WTC11 (cell line): ENCODE measurements at regions not wholly inside any gene's neighbourhood (a gene's known extent, or its start where the extent isn't known, plus 50 kb on each side); places are given as distances from the start of the nearest gene placed in this dataset.

Source experiments
- ATAC-seq: fragments of 200-7000 bp; cut with Tn5 transposase; 2 replicates; pipeline ENCODE4 v1.10.0; 2021; ENCODE audit warnings: mild to moderate bottlenecking, moderate library complexity
- CTCF ChIA-PET: fragments of 300-600 bp; sonication (Branson Sonifier 250); formaldehyde crosslinking; loops from one replicate; lab custom pipeline; 2021; ENCODE audit warnings: antibody characterized with exemption; lab: Charles Lee
- POLR2A ChIA-PET: fragments of 350-600 bp; sonication (Branson Sonifier 250); formaldehyde crosslinking; loops from one replicate; lab custom pipeline; 2021; ENCODE audit warnings: antibody characterized with exemption; lab: Charles Lee
- DNase-seq: peaks from one replicate; pipeline ENCODE4 v3.0.0; 2021; ENCODE audit warnings: low spot score
- H3K27ac Mint-ChIP-seq: 2 replicates; pipeline ENCODE4 v1.8.0; 2021; ENCODE audit warnings: mixed read lengths
- H3K27me3 Mint-ChIP-seq: 2 replicates; pipeline ENCODE4 v1.8.0; 2021; ENCODE audit warnings: low read depth, mild to moderate bottlenecking, moderate library complexity, mixed read lengths
- H3K36me3 Mint-ChIP-seq: 2 replicates; pipeline ENCODE4 v1.8.0; 2021; ENCODE audit warnings: mixed read lengths
- H3K4me1 Mint-ChIP-seq: 2 replicates; pipeline ENCODE4 v1.8.0; 2022; ENCODE audit warnings: mixed read lengths
- H3K4me3 Mint-ChIP-seq: 2 replicates; pipeline ENCODE4 v1.8.0; 2021; ENCODE audit warnings: mild to moderate bottlenecking, moderate library complexity, mixed read lengths
- H3K9me3 Mint-ChIP-seq: 2 replicates; pipeline ENCODE4 v1.8.0; 2021; ENCODE audit warnings: mixed read lengths
- CBFB ChIP-seq: sonication (generic); formaldehyde crosslinking; IDR thresholded peaks from 2 replicates; pipeline ENCODE4 v1.8.1; 2022; ENCODE audit warnings: mild to moderate bottlenecking, low read depth, missing genetic modification reagents
- E2F1 ChIP-seq: sonication (generic); formaldehyde crosslinking; IDR thresholded peaks from 2 replicates; pipeline ENCODE4 v1.8.0; 2022; ENCODE audit warnings: mild to moderate bottlenecking, missing genetic modification reagents
- EMX1 ChIP-seq: fragments of 250-450 bp; sonication (Bioruptor Pico); IDR thresholded peaks from 2 replicates; pipeline ENCODE4 v1.8.0; 2021; ENCODE audit warnings: mild to moderate bottlenecking
- ERG ChIP-seq: fragments of 250-450 bp; sonication (Bioruptor Pico); IDR thresholded peaks from 2 replicates; pipeline ENCODE4 v1.8.0; 2021; ENCODE audit warnings: mild to moderate bottlenecking
- GABPB1 ChIP-seq: sonication (generic); formaldehyde crosslinking; IDR thresholded peaks from 2 replicates; pipeline ENCODE4 v1.8.1; 2023; ENCODE audit warnings: mild to moderate bottlenecking, missing genetic modification reagents
- GRHL2 ChIP-seq: fragments of 250-450 bp; sonication (Bioruptor Pico); IDR thresholded peaks from 2 replicates; pipeline ENCODE4 v1.8.0; 2022; ENCODE audit warnings: mild to moderate bottlenecking, moderate library complexity; ENCODE audit not compliant: insufficient replicate concordance, severe bottlenecking
- IRF1 ChIP-seq: sonication (generic); formaldehyde crosslinking; IDR thresholded peaks from 2 replicates; pipeline ENCODE4 v1.8.0; 2023; ENCODE audit warnings: missing genetic modification reagents
- IRF2 ChIP-seq: sonication (generic); formaldehyde crosslinking; IDR thresholded peaks from 2 replicates; pipeline ENCODE4 v1.8.0; 2022; ENCODE audit warnings: low read depth, missing genetic modification reagents, borderline replicate concordance
- NFE2L1 ChIP-seq: sonication (generic); formaldehyde crosslinking; IDR thresholded peaks from 2 replicates; pipeline ENCODE4 v1.8.1; 2023; ENCODE audit warnings: missing genetic modification reagents
- SOX15 ChIP-seq: fragments of 250-450 bp; sonication (Bioruptor Pico); IDR thresholded peaks from 2 replicates; pipeline ENCODE4 v1.9.0; 2021; ENCODE audit warnings: mild to moderate bottlenecking
- STAT6 ChIP-seq: sonication (generic); formaldehyde crosslinking; conservative IDR thresholded peaks from 2 replicates; pipeline ENCODE4 v1.8.1; 2023; ENCODE audit warnings: mild to moderate bottlenecking, low read depth, missing genetic modification reagents, moderate library complexity
- USF1 ChIP-seq: sonication (generic); formaldehyde crosslinking; IDR thresholded peaks from 2 replicates; pipeline ENCODE4 v1.8.0; 2022; ENCODE audit warnings: mild to moderate bottlenecking, missing genetic modification reagents
- ZBTB21 ChIP-seq: sonication (generic); formaldehyde crosslinking; IDR thresholded peaks from 2 replicates; pipeline ENCODE4 v1.8.1; 2023; ENCODE audit warnings: mild to moderate bottlenecking, missing genetic modification reagents, borderline replicate concordance
- ZNF396 ChIP-seq: fragments of 250-450 bp; sonication (Bioruptor Pico); IDR thresholded peaks from 2 replicates; pipeline ENCODE4 v1.8.0; 2021; ENCODE audit warnings: mild to moderate bottlenecking, moderate library complexity, borderline replicate concordance
- ZNF512 ChIP-seq: sonication (generic); formaldehyde crosslinking; IDR thresholded peaks from 2 replicates; pipeline ENCODE4 v1.8.1; 2022; ENCODE audit warnings: missing genetic modification reagents, borderline replicate concordance
- ZSCAN18 ChIP-seq: fragments of 250-450 bp; sonication (Bioruptor Pico); IDR thresholded peaks from 2 replicates; pipeline ENCODE4 v2.1.2; 2022; ENCODE audit warnings: mild to moderate bottlenecking, moderate library complexity
- TF ChIP-seq, protein P1 (sequence below): sonication (generic); formaldehyde crosslinking; IDR thresholded peaks from 2 replicates; pipeline ENCODE4 v1.8.1; 2022; ENCODE audit warnings: mild to moderate bottlenecking, missing genetic modification reagents, moderate library complexity, borderline replicate concordance
- TF ChIP-seq, protein P2 (sequence below): sonication (generic); formaldehyde crosslinking; IDR thresholded peaks from 2 replicates; pipeline ENCODE4 v1.8.0; 2022; ENCODE audit warnings: mild to moderate bottlenecking, missing genetic modification reagents
- TF ChIP-seq, protein P3 (sequence below): fragments of 250-450 bp; sonication (Bioruptor Pico); IDR thresholded peaks from 2 replicates; pipeline ENCODE4 v1.9.0; 2021; ENCODE audit warnings: moderate library complexity, mild to moderate bottlenecking, inconsistent platforms, borderline replicate concordance
- TF ChIP-seq, protein P4 (sequence below): sonication (generic); formaldehyde crosslinking; IDR thresholded peaks from 2 replicates; pipeline ENCODE4 v1.8.0; 2022; ENCODE audit warnings: mild to moderate bottlenecking, missing genetic modification reagents

GRCh38 chr2:12504443-12504842, 212.3 kb upstream of the TRIB2 start:
- no peak for DNase-seq
- H3K36me3 Mint-ChIP-seq = no peaks in the 10 kb centered on the region
- no peak for TF ChIP-seq E2F1 (CRISPR knock-in tag)
- no peak for TF ChIP-seq CBFB (CRISPR knock-in tag)
- no peak for TF ChIP-seq EMX1 (CRISPR knock-in tag)
- TF ChIP-seq ERG (CRISPR knock-in tag) = no peak
- no peak for TF ChIP-seq SOX15 (CRISPR knock-in tag)
- TF ChIP-seq, protein P1, sequence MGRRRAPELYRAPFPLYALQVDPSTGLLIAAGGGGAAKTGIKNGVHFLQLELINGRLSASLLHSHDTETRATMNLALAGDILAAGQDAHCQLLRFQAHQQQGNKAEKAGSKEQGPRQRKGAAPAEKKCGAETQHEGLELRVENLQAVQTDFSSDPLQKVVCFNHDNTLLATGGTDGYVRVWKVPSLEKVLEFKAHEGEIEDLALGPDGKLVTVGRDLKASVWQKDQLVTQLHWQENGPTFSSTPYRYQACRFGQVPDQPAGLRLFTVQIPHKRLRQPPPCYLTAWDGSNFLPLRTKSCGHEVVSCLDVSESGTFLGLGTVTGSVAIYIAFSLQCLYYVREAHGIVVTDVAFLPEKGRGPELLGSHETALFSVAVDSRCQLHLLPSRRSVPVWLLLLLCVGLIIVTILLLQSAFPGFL (CRISPR knock-in tag) = no peak
- TF ChIP-seq, protein P2, sequence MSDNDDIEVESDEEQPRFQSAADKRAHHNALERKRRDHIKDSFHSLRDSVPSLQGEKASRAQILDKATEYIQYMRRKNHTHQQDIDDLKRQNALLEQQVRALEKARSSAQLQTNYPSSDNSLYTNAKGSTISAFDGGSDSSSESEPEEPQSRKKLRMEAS = no peak
- no peak for TF ChIP-seq ZSCAN18 (CRISPR knock-in tag)
- TF ChIP-seq USF1 (CRISPR knock-in tag) = no peak
- TF ChIP-seq STAT6 = no peak
- peaks cover 9% of the 10 kb centered on the region for H3K9me3 Mint-ChIP-seq
- H3K27ac Mint-ChIP-seq = no peak overlapping the region
- H3K27me3 Mint-ChIP-seq = no peaks in the 10 kb centered on the region
- ChIA-PET CTCF (no interaction called here), POLR2A (no interaction called here)
- H3K4me1 Mint-ChIP-seq = peaks cover 5% of the 10 kb centered on the region
- no peak overlapping the region for H3K4me3 Mint-ChIP-seq
- no peak for ATAC-seq

DNA sequence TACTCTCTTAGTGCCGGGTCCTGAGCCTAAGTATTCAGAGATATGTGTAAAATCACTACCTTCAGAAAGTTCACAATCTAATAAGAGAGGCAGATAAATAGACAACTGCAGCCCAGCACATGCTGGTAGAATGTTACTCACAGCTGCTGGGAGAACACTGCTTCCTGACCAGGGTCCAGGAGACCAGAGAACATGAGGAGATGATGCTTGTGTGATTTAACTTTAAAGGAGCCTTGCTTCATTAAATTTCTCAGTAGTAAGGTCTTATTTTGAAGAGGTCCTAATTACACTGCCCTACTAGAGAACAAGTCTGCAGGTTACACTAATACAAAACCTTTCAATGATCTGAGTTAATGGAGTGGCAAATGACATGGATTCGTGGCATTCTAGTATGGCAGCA, 209.9 kb upstream of the TRIB2 start:
- H3K9me3 Mint-ChIP-seq = peaks cover 20% of the 10 kb centered on the region
- TF ChIP-seq ZNF396 (CRISPR knock-in tag) (no peak), GRHL2 (CRISPR knock-in tag) (no peak), ZNF512 (no peak), SOX15 (CRISPR knock-in tag) (no peak), IRF1 (CRISPR knock-in tag) (no peak), NFE2L1 (CRISPR knock-in tag) (no peak), ZBTB21 (CRISPR knock-in tag) (no peak), IRF2 (CRISPR knock-in tag) (no peak), EMX1 (CRISPR knock-in tag) (no peak), GABPB1 (CRISPR knock-in tag) (no peak)
- TF ChIP-seq, protein P3, sequence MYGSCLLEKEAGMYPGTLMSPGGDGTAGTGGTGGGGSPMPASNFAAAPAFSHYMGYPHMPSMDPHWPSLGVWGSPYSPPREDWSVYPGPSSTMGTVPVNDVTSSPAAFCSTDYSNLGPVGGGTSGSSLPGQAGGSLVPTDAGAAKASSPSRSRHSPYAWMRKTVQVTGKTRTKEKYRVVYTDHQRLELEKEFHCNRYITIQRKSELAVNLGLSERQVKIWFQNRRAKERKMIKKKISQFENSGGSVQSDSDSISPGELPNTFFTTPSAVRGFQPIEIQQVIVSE (CRISPR knock-in tag) = no peak
- TF ChIP-seq, protein P4, sequence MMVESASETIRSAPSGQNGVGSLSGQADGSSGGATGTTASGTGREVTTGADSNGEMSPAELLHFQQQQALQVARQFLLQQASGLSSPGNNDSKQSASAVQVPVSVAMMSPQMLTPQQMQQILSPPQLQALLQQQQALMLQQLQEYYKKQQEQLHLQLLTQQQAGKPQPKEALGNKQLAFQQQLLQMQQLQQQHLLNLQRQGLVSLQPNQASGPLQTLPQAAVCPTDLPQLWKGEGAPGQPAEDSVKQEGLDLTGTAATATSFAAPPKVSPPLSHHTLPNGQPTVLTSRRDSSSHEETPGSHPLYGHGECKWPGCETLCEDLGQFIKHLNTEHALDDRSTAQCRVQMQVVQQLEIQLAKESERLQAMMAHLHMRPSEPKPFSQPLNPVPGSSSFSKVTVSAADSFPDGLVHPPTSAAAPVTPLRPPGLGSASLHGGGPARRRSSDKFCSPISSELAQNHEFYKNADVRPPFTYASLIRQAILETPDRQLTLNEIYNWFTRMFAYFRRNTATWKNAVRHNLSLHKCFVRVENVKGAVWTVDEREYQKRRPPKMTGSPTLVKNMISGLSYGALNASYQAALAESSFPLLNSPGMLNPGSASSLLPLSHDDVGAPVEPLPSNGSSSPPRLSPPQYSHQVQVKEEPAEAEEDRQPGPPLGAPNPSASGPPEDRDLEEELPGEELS = no peak

More for the DNA sequence above, 209.9 kb upstream of the TRIB2 start:
- no peaks in the 10 kb centered on the region for H3K27me3 Mint-ChIP-seq
- H3K4me3 Mint-ChIP-seq = no peak overlapping the region
- no peaks in the 10 kb centered on the region for H3K36me3 Mint-ChIP-seq
- ChIA-PET CTCF (no interaction called here), POLR2A (no interaction called here)
- H3K4me1 Mint-ChIP-seq = peaks cover 5% of the 10 kb centered on the region
- ATAC-seq (no peak), DNase-seq (no peak)
- H3K27ac Mint-ChIP-seq = no peak overlapping the region
